ENCODE measurements at regions not wholly inside any gene's neighbourhood (a gene's known extent, or its start where the extent isn't known, plus 50 kb on each side); places are given as distances from the start of the nearest gene placed in this dataset.
"Not testable (repeated sequence)": the region's sequence is repeated elsewhere in the genome, so short reads cannot be mapped to it uniquely, and the experiment has no call there.

- dilution Hi-C loops (cut with HindIII; ENCODE audit: low sequenced_read_pairs, unreplicated experiment); H4K20me1 ChIP-seq (ENCODE audit: insufficient read depth, low read length); H2BK5ac ChIP-seq (ENCODE audit: low read depth, low read length, poor library complexity, severe bottlenecking); ATAC-seq (ENCODE audit: low read depth); H2BK15ac ChIP-seq (ENCODE audit: low read depth, low read length); BruUV-seq (replicated peaks); H3K4me2 ChIP-seq (ENCODE audit: low read depth, low read length); H2BK20ac ChIP-seq (ENCODE audit: low read depth, low read length); H4K91ac ChIP-seq (ENCODE audit: insufficient read depth, low read depth, low read length); intact Hi-C loops (cut with micrococcal nuclease); H3K9me1 ChIP-seq (ENCODE audit: insufficient read depth, low read length); H2AK5ac ChIP-seq (ENCODE audit: low read depth, low read length); H2BK120ac ChIP-seq (ENCODE audit: low read depth, low read length); H2AFZ ChIP-seq (replicated peaks; ENCODE audit: low read length, poor library complexity); H3K4ac ChIP-seq (ENCODE audit: low read depth, low read length); DNase-seq; H3K23ac ChIP-seq (ENCODE audit: low read depth, low read length); H3K79me1 ChIP-seq (ENCODE audit: low read depth in 1 of 2, low read length in 2 of 2); H2AK9ac ChIP-seq (replicated peaks; ENCODE audit: low read depth, low read length, poor library complexity); H3K27ac ChIP-seq (ENCODE audit: insufficient read depth, low read length); CTCF ChIA-PET; H4K5ac ChIP-seq (ENCODE audit: low read depth, low read length); H3K4me3 ChIP-seq (ENCODE audit: insufficient read depth, low read depth, low read length); H3K4me1 ChIP-seq (ENCODE audit: control insufficient read depth, insufficient read depth, low read length); H3K27me3 ChIP-seq (ENCODE audit: control insufficient read depth, insufficient read depth, low read length); H3K56ac ChIP-seq (ENCODE audit: extremely low read depth, insufficient read depth, low read length); in situ Hi-C loops (cut with MboI; ENCODE audit: low sequenced_read_pairs); H3K36me3 ChIP-seq (ENCODE audit: control insufficient read depth, insufficient read depth, low read length); H4K8ac ChIP-seq (ENCODE audit: low read depth in 2 of 2, low read length in 2 of 2); POLR2A ChIA-PET (ENCODE audit: unreplicated experiment); H3K18ac ChIP-seq (ENCODE audit: low read depth, low read length); H3K14ac ChIP-seq (replicated peaks; ENCODE audit: low read depth, low read length); H3K9ac ChIP-seq (ENCODE audit: low read depth, low read length): not testable (repeated sequence)
- H3K9me3 ChIP-seq (ENCODE audit: control insufficient read depth, insufficient read depth, low read length): peaks cover 46% of the 10 kb centered on the region
- WGBS, 2 experiments (ENCODE audit: extremely low coverage in 2 of 2, insufficient read length in 1 of 2): no CpG with 5 or more reads among the region's 10 CpGs
Observed at GRCh38 chr22:49336483-49336882, 491.2 kb downstream of the BRD1 start.

Measured in IMR-90 (cell line).